ENCODE measurements at regions not wholly inside any gene's neighbourhood (a gene's known extent, or its start where the extent isn't known, plus 50 kb on each side); places are given as distances from the start of the nearest gene placed in this dataset.
"Not testable (repeated sequence)": the region's sequence is repeated elsewhere in the genome, so short reads cannot be mapped to it uniquely, and the experiment has no call there.

GRCh38 chr1:104266612-104267011, 516.9 kb downstream of the AMY1C start:
- no peaks in the 10 kb centered on the region for H3K79me1 ChIP-seq (ENCODE audit: low read length)
- no peak overlapping the region for H4K91ac ChIP-seq (ENCODE audit: low read depth, low read length)
- no peak overlapping the region for H3K14ac ChIP-seq (ENCODE audit: low read length)
- no peak overlapping the region for H3K18ac ChIP-seq (ENCODE audit: low read length)
- no peaks in the 10 kb centered on the region for H3K36me3 ChIP-seq (ENCODE audit: control insufficient read depth in 1 of 2, insufficient read depth in 2 of 2, low read length in 2 of 2)
- DNase-seq: no peak
- H2BK5ac ChIP-seq (ENCODE audit: low read depth, low read length, poor library complexity): no peak overlapping the region
- no peak overlapping the region for H3K4ac ChIP-seq (ENCODE audit: low read depth, low read length)
- no peaks in the 10 kb centered on the region for H3K27me3 ChIP-seq (ENCODE audit: insufficient read depth, low read length)
- H3K9me3 ChIP-seq (ENCODE audit: insufficient read depth, low read depth, low read length): no peaks in the 10 kb centered on the region
- no peak overlapping the region for H2AFZ ChIP-seq (ENCODE audit: insufficient read depth, low read length, poor library complexity)
- no peak overlapping the region for H3K4me2 ChIP-seq (ENCODE audit: low read length)
- no peak overlapping the region for H2BK12ac ChIP-seq (ENCODE audit: low read length)
- H3K9ac ChIP-seq (ENCODE audit: low read length): no peak overlapping the region
- no peak overlapping the region for H2AK5ac ChIP-seq (ENCODE audit: low read length)
- H3K79me2 ChIP-seq (ENCODE audit: control insufficient read depth, insufficient read depth, low read length, poor library complexity): no peaks in the 10 kb centered on the region
- WGBS (ENCODE audit: extremely low coverage, insufficient coverage, insufficient read length): no CpG with 5 or more reads among the region's 1 CpG
- no peak overlapping the region for H3K4me3 ChIP-seq (ENCODE audit: low read depth, low read length)
- no peak overlapping the region for H4K12ac ChIP-seq (ENCODE audit: low read depth, low read length)
- no peak overlapping the region for H3K27ac ChIP-seq (ENCODE audit: low read depth, low read length)
- no peak overlapping the region for H2BK120ac ChIP-seq (ENCODE audit: insufficient read depth, low read length, poor library complexity)
- H3K4me1 ChIP-seq (ENCODE audit: control insufficient read depth in 1 of 2, insufficient read depth in 2 of 2, low read length in 2 of 2): no peaks in the 10 kb centered on the region
- no peak overlapping the region for H3K23ac ChIP-seq (ENCODE audit: low read length)
- H4K8ac ChIP-seq (ENCODE audit: low read depth, low read length): no peak overlapping the region

DNA sequence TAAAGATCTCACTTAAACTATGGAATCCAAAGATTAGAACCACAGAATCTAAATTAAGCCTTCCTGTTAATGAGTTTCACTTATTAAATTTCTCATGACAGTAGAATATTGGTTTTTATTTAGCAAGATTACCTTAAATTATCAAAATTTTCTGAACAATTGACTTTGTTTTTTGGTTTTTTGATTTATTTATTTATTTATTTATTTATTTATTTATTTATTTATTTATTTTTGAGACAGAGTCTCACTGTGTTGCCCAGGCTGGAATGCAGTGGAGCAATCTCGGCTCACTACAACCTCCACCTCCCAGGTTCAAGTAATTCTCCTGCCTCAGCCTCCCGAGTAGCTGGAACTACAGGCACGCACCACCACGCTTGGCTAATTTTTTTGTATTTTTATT, 538.6 kb downstream of the AMY1C start:
- H3K23ac ChIP-seq (ENCODE audit: low read length); H3K4me3 ChIP-seq (ENCODE audit: low read depth, low read length); H2BK5ac ChIP-seq (ENCODE audit: low read depth, low read length, poor library complexity): not testable (repeated sequence)

DNA sequence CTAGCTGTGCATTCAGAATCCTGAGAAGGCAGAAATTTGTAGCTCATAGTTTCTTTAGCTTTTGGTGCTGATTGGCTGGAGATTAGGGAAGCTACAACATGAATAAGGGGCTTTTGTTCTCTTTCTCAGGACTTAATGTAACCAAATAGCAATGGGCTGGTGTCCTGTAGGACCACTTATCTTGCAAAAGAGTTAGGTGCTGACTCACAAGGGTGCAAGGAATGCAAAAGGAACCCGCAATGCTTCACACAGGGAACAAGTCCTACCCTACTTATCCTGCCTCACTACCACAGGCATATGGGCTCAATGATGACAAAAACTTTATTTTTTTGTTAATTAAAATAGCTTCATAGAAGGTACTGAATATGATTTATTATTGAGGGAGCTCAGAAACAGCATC, 541.5 kb downstream of the AMY1C start:
- DNase-seq: no peak
- no CpG with 5 or more reads among the region's 1 CpG for WGBS (ENCODE audit: extremely low coverage, insufficient coverage, insufficient read length)
- no peak overlapping the region for H3K14ac ChIP-seq (ENCODE audit: low read length)

More for the DNA sequence above, 538.6 kb downstream of the AMY1C start:
- H3K79me2 ChIP-seq (ENCODE audit: control insufficient read depth, insufficient read depth, low read length, poor library complexity); H4K12ac ChIP-seq (ENCODE audit: low read depth, low read length); H3K4ac ChIP-seq (ENCODE audit: low read depth, low read length); H3K18ac ChIP-seq (ENCODE audit: low read length); H3K27me3 ChIP-seq (ENCODE audit: insufficient read depth, low read length); H4K91ac ChIP-seq (ENCODE audit: low read depth, low read length); H3K79me1 ChIP-seq (ENCODE audit: low read length); H3K4me1 ChIP-seq (ENCODE audit: control insufficient read depth in 1 of 2, insufficient read depth in 2 of 2, low read length in 2 of 2); H4K8ac ChIP-seq (ENCODE audit: low read depth, low read length); H2BK12ac ChIP-seq (ENCODE audit: low read length); H3K36me3 ChIP-seq (ENCODE audit: control insufficient read depth in 1 of 2, insufficient read depth in 2 of 2, low read length in 2 of 2); H3K14ac ChIP-seq (ENCODE audit: low read length); DNase-seq; H3K9ac ChIP-seq (ENCODE audit: low read length); H2BK120ac ChIP-seq (ENCODE audit: insufficient read depth, low read length, poor library complexity); H2AFZ ChIP-seq (ENCODE audit: insufficient read depth, low read length, poor library complexity); H3K9me3 ChIP-seq (ENCODE audit: insufficient read depth, low read depth, low read length); H3K4me2 ChIP-seq (ENCODE audit: low read length); H3K27ac ChIP-seq (ENCODE audit: low read depth, low read length); H2AK5ac ChIP-seq (ENCODE audit: low read length): not testable (repeated sequence)
- WGBS (ENCODE audit: extremely low coverage, insufficient coverage, insufficient read length): no CpG with 5 or more reads among the region's 4 CpGs

GRCh38 chr1:104294259-104294658, 544.6 kb downstream of the AMY1C start:
- no peak overlapping the region for H3K4me3 ChIP-seq (ENCODE audit: low read depth, low read length)
- H3K23ac ChIP-seq (ENCODE audit: low read length): no peak overlapping the region
- no peaks in the 10 kb centered on the region for H3K4me1 ChIP-seq (ENCODE audit: control insufficient read depth in 1 of 2, insufficient read depth in 2 of 2, low read length in 2 of 2)
- DNase-seq: no peak
- H3K14ac ChIP-seq (ENCODE audit: low read length): no peak overlapping the region
- no peak overlapping the region for H3K27ac ChIP-seq (ENCODE audit: low read depth, low read length)
- no peak overlapping the region for H3K4ac ChIP-seq (ENCODE audit: low read depth, low read length)
- H2BK120ac ChIP-seq (ENCODE audit: insufficient read depth, low read length, poor library complexity): no peak overlapping the region
- no peaks in the 10 kb centered on the region for H3K9me3 ChIP-seq (ENCODE audit: insufficient read depth, low read depth, low read length)
- no peaks in the 10 kb centered on the region for H3K79me2 ChIP-seq (ENCODE audit: control insufficient read depth, insufficient read depth, low read length, poor library complexity)
- H2AK5ac ChIP-seq (ENCODE audit: low read length): no peak overlapping the region
- H2BK5ac ChIP-seq (ENCODE audit: low read depth, low read length, poor library complexity): no peak overlapping the region
- no peak overlapping the region for H3K18ac ChIP-seq (ENCODE audit: low read length)
- no peak overlapping the region for H3K9ac ChIP-seq (ENCODE audit: low read length)
- no peak overlapping the region for H4K8ac ChIP-seq (ENCODE audit: low read depth, low read length)
- H3K36me3 ChIP-seq (ENCODE audit: control insufficient read depth in 1 of 2, insufficient read depth in 2 of 2, low read length in 2 of 2): no peaks in the 10 kb centered on the region
- no peak overlapping the region for H2AFZ ChIP-seq (ENCODE audit: insufficient read depth, low read length, poor library complexity)
- H3K79me1 ChIP-seq (ENCODE audit: low read length): no peaks in the 10 kb centered on the region
- no peak overlapping the region for H4K91ac ChIP-seq (ENCODE audit: low read depth, low read length)
- no peak overlapping the region for H4K12ac ChIP-seq (ENCODE audit: low read depth, low read length)
- no peaks in the 10 kb centered on the region for H3K27me3 ChIP-seq (ENCODE audit: insufficient read depth, low read length)
- no CpG with 5 or more reads among the region's 3 CpGs for WGBS (ENCODE audit: extremely low coverage, insufficient coverage, insufficient read length)
- H3K4me2 ChIP-seq (ENCODE audit: low read length): no peak overlapping the region
- H2BK12ac ChIP-seq (ENCODE audit: low read length): no peak overlapping the region

More for the DNA sequence above, 541.5 kb downstream of the AMY1C start:
- no peak overlapping the region for H4K91ac ChIP-seq (ENCODE audit: low read depth, low read length)
- no peak overlapping the region for H4K8ac ChIP-seq (ENCODE audit: low read depth, low read length)
- H2BK120ac ChIP-seq (ENCODE audit: insufficient read depth, low read length, poor library complexity): no peak overlapping the region
- no peak overlapping the region for H3K4me2 ChIP-seq (ENCODE audit: low read length)
- H4K12ac ChIP-seq (ENCODE audit: low read depth, low read length): no peak overlapping the region
- no peak overlapping the region for H2AFZ ChIP-seq (ENCODE audit: insufficient read depth, low read length, poor library complexity)
- H3K9ac ChIP-seq (ENCODE audit: low read length): no peak overlapping the region
- no peaks in the 10 kb centered on the region for H3K4me1 ChIP-seq (ENCODE audit: control insufficient read depth in 1 of 2, insufficient read depth in 2 of 2, low read length in 2 of 2)
- no peak overlapping the region for H2BK5ac ChIP-seq (ENCODE audit: low read depth, low read length, poor library complexity)
- no peaks in the 10 kb centered on the region for H3K79me1 ChIP-seq (ENCODE audit: low read length)
- no peak overlapping the region for H3K27ac ChIP-seq (ENCODE audit: low read depth, low read length)
- H3K36me3 ChIP-seq (ENCODE audit: control insufficient read depth in 1 of 2, insufficient read depth in 2 of 2, low read length in 2 of 2): no peaks in the 10 kb centered on the region
- H3K27me3 ChIP-seq (ENCODE audit: insufficient read depth, low read length): no peaks in the 10 kb centered on the region
- H2BK12ac ChIP-seq (ENCODE audit: low read length): no peak overlapping the region
- no peaks in the 10 kb centered on the region for H3K79me2 ChIP-seq (ENCODE audit: control insufficient read depth, insufficient read depth, low read length, poor library complexity)
- H3K9me3 ChIP-seq (ENCODE audit: insufficient read depth, low read depth, low read length): no peaks in the 10 kb centered on the region
- no peak overlapping the region for H2AK5ac ChIP-seq (ENCODE audit: low read length)
- no peak overlapping the region for H3K4me3 ChIP-seq (ENCODE audit: low read depth, low read length)
- H3K18ac ChIP-seq (ENCODE audit: low read length): no peak overlapping the region
- no peak overlapping the region for H3K23ac ChIP-seq (ENCODE audit: low read length)
- no peak overlapping the region for H3K4ac ChIP-seq (ENCODE audit: low read depth, low read length)

Data from trophoblast cell (in vitro differentiated cells and primary cell).